ENCODE measurements at regions not wholly inside any gene's neighbourhood (a gene's known extent, or its start where the extent isn't known, plus 50 kb on each side); places are given as distances from the start of the nearest gene placed in this dataset.

GRCh38 chr11:104699981-104700380 is 198.3 kb downstream of the CASP12 start:
- no peak overlapping the region for H3K27ac ChIP-seq
- H3K4me1 ChIP-seq = no peaks in the 10 kb centered on the region
- no peak overlapping the region for H3K4me3 ChIP-seq
- H3K27me3 ChIP-seq = no peaks in the 10 kb centered on the region
- ATAC-seq = no peak
- H3K9me3 ChIP-seq = no peaks in the 10 kb centered on the region
- in situ Hi-C loops (cut with MboI; ENCODE audit: low sequenced_read_pairs in 4 of 4) (no loop called here), intact Hi-C loops (cut with DNase I; ENCODE audit: low total_unique reads) (no loop called here)
- no peaks in the 10 kb centered on the region for H3K36me3 ChIP-seq
- TF ChIP-seq CTCF (IDR thresholded peaks at IDR 0.05 in 4 of 5, conservative IDR thresholded peaks at IDR 0.05 in 1 of 5) (no peak), POLR2A (IDR thresholded peaks at IDR 0.05) (no peak)
- no peak for DNase-seq

- TF ChIP-seq POLR2A (IDR thresholded peaks at IDR 0.05) (no peak), CTCF (IDR thresholded peaks at IDR 0.05 in 4 of 5, conservative IDR thresholded peaks at IDR 0.05 in 1 of 5) (no peak)
- in situ Hi-C loops (cut with MboI; ENCODE audit: low sequenced_read_pairs in 4 of 4) (no loop called here), intact Hi-C loops (cut with DNase I; ENCODE audit: low total_unique reads) (no loop called here)
- Histone ChIP-seq H3K4me1 (no peaks in the 10 kb centered on the region), H3K27me3 (no peaks in the 10 kb centered on the region), H3K4me3 (no peak overlapping the region), H3K27ac (no peak overlapping the region), H3K9me3 (no peaks in the 10 kb centered on the region), H3K36me3 (no peaks in the 10 kb centered on the region)
- ATAC-seq (no peak), DNase-seq (no peak)
These were observed 203.2 kb downstream of the CASP12 start for GRCh38 chr11:104695065-104695463.

- H3K36me3 ChIP-seq = no peaks in the 10 kb centered on the region
- no peak overlapping the region for H3K4me3 ChIP-seq
- TF ChIP-seq POLR2A (IDR thresholded peaks at IDR 0.05) (no peak), CTCF (IDR thresholded peaks at IDR 0.05 in 4 of 5, conservative IDR thresholded peaks at IDR 0.05 in 1 of 5) (no peak)
- no peaks in the 10 kb centered on the region for H3K9me3 ChIP-seq
- ATAC-seq (no peak), DNase-seq (no peak)
- no peaks in the 10 kb centered on the region for H3K27me3 ChIP-seq
- intact Hi-C loops (cut with DNase I; ENCODE audit: low total_unique reads) = no loop called here
- H3K27ac ChIP-seq = no peak overlapping the region
- in situ Hi-C loops (cut with MboI; ENCODE audit: low sequenced_read_pairs in 4 of 4) = no loop called here
- H3K4me1 ChIP-seq = no peaks in the 10 kb centered on the region
These were observed 203.8 kb downstream of the CASP12 start for GRCh38 chr11:104694259-104695064.

- Histone ChIP-seq H3K4me3 (no peak overlapping the region), H3K27ac (no peak overlapping the region), H3K4me1 (no peaks in the 10 kb centered on the region), H3K36me3 (no peaks in the 10 kb centered on the region), H3K27me3 (no peaks in the 10 kb centered on the region), H3K9me3 (no peaks in the 10 kb centered on the region)
- TF ChIP-seq POLR2A (IDR thresholded peaks at IDR 0.05) = no peak
- DNase-seq (no peak), ATAC-seq (no peak)
- in situ Hi-C loops (cut with MboI; ENCODE audit: low sequenced_read_pairs in 4 of 4) = no loop called here
- intact Hi-C loops (cut with DNase I; ENCODE audit: low total_unique reads) = no loop called here
These were observed 205.5 kb downstream of the CASP12 start for GRCh38 chr11:104692751-104693150.

GRCh38 chr11:104691129-104691528 is 207.1 kb downstream of the CASP12 start:
- Histone ChIP-seq H3K36me3 (no peaks in the 10 kb centered on the region), H3K27ac (no peak overlapping the region), H3K9me3 (no peaks in the 10 kb centered on the region), H3K4me1 (no peaks in the 10 kb centered on the region), H3K27me3 (no peaks in the 10 kb centered on the region), H3K4me3 (no peak overlapping the region)
- no peak for ATAC-seq
- no peak for DNase-seq
- in situ Hi-C loops (cut with MboI; ENCODE audit: low sequenced_read_pairs in 4 of 4) = no loop called here
- TF ChIP-seq CTCF (IDR thresholded peaks at IDR 0.05 in 4 of 5, conservative IDR thresholded peaks at IDR 0.05 in 1 of 5) (no peak), POLR2A (IDR thresholded peaks at IDR 0.05) (no peak)
- intact Hi-C loops (cut with DNase I; ENCODE audit: low total_unique reads) = no loop called here
